HepG2 (cell line): ENCODE measurements at regions not wholly inside any gene's neighbourhood (a gene's known extent, or its start where the extent isn't known, plus 50 kb on each side); places are given as distances from the start of the nearest gene placed in this dataset.

ENCODE experiments used
- ATAC-seq: fragments of 200-7000 bp; cut with Tn5 transposase; 3 replicates; pipeline ENCODE4 v1.9.1; 2020; ENCODE audit warnings: mild to moderate bottlenecking, moderate library complexity
- BruUV-seq: library from RNA; stranded (reverse); fragments of 400-500 nt; replicated peaks from 2 replicates; lab custom pipeline; 2021; lab: Mats Ljungman, UMichigan
- CTCF ChIA-PET: fragments of 300-600 bp; formaldehyde crosslinking; extraction: SDS; loops from one replicate; lab custom pipeline; 2021; ENCODE audit warnings: low total read pairs, inconsistent platforms, low intra/inter-chr PET ratio; lab: Yijun Ruan, JAX
- POLR2A ChIA-PET: fragments of 350-600 bp; sonication (Branson Sonifier 250); formaldehyde crosslinking; loops from one replicate; lab custom pipeline; 2020; ENCODE audit warnings: antibody characterized with exemption, inconsistent platforms; lab: Yijun Ruan, JAX
- DNase-seq: peaks from one replicate; pipeline ENCODE4 v3.0.0-alpha.2; 2015; ENCODE audit warnings: low spot score
- FAIRE-seq: peaks from 3 replicates; lab custom pipeline; 2011; peaks lifted over from hg19 to GRCh38; lab: Jason Lieb, UNC
- H2AFZ ChIP-seq: one replicate; pipeline ENCODE4 v1.6.1; 2011; ENCODE audit warnings: low read length, inconsistent platforms
- H3K27ac ChIP-seq: fragments of 300-600 bp; 3 replicates; pipeline ENCODE4 v1.8.0; 2011; ENCODE audit warnings: mixed run types, mild to moderate bottlenecking, mixed read lengths, low read length, inconsistent platforms; ENCODE audit not compliant: insufficient read depth; ENCODE audit errors: extremely low read length
- H3K27me3 ChIP-seq, 2 experiments: fragments of 200-600 bp in 1 of 2; 2 replicates in 1 of 2; 3 replicates in 1 of 2; pipeline versions ENCODE4 v1.6.0 to v1.8.0; 2011; ENCODE audit warnings: low read length in 2 of 2, mild to moderate bottlenecking in 2 of 2, moderate library complexity in 2 of 2, inconsistent platforms in 1 of 2; ENCODE audit not compliant: insufficient read depth in 2 of 2, control insufficient read depth in 1 of 2
- H3K36me3 ChIP-seq, 2 experiments: fragments of 200-600 bp in 1 of 2; replicated peaks in 1 of 2; 2 replicates in 1 of 2; 3 replicates in 1 of 2; pipeline versions ENCODE4 v1.5.1 to v1.8.0; 2011; ENCODE audit warnings: low read length in 2 of 2, inconsistent platforms in 1 of 2; ENCODE audit not compliant: insufficient read depth in 2 of 2, control insufficient read depth in 1 of 2
- H3K4me1 ChIP-seq: 2 replicates; pipeline ENCODE4 v1.5.1; 2012; ENCODE audit warnings: low read length, inconsistent platforms; ENCODE audit not compliant: insufficient read depth
- H3K4me2 ChIP-seq: 2 replicates; pipeline ENCODE4 v1.6.0; 2011; ENCODE audit warnings: low read depth, low read length, inconsistent platforms
- H3K4me3 ChIP-seq, 3 experiments: fragments of 200-600 bp in 1 of 3; sonication (generic), shearing (Covaris generic) in 1 of 3; replicated peaks in 1 of 3; 2 replicates each; pipeline ENCODE4 v1.5.1; 2011 to 2016; ENCODE audit warnings: low read length in 3 of 3, inconsistent platforms in 2 of 3, low read depth in 2 of 3, mild to moderate bottlenecking in 2 of 3, control low read depth in 1 of 3, mixed read lengths in 1 of 3; ENCODE audit not compliant: insufficient read depth in 1 of 3
- H3K79me2 ChIP-seq: one replicate; pipeline ENCODE4 v1.6.1; 2011; ENCODE audit warnings: low read length, inconsistent platforms; ENCODE audit not compliant: insufficient read depth
- H3K9ac ChIP-seq: 2 replicates; pipeline ENCODE4 v1.6.0; 2011; ENCODE audit warnings: mild to moderate bottlenecking, low read depth, low read length, inconsistent platforms; ENCODE audit not compliant: insufficient read depth
- H3K9me3 ChIP-seq: 2 replicates; pipeline ENCODE4 v1.5.1; 2012; ENCODE audit warnings: mild to moderate bottlenecking, low read length
- H4K20me1 ChIP-seq: 2 replicates; pipeline ENCODE4 v1.6.0; 2011; ENCODE audit warnings: inconsistent platforms, mild to moderate bottlenecking, low read length, moderate library complexity; ENCODE audit not compliant: insufficient read depth
- ARID4A ChIP-seq: sonication (generic); formaldehyde crosslinking; IDR thresholded peaks from 2 replicates; pipeline ENCODE4 v1.5.0; 2020; ENCODE audit warnings: mild to moderate bottlenecking, missing genetic modification reagents, borderline replicate concordance
- CENPT ChIP-seq: sonication (generic); formaldehyde crosslinking; IDR thresholded peaks from 2 replicates; pipeline ENCODE4 v1.8.0; 2022; ENCODE audit warnings: low read depth, mild to moderate bottlenecking, moderate library complexity, missing genetic modification reagents
- DDIT3 ChIP-seq: sonication (generic); formaldehyde crosslinking; IDR thresholded peaks from 2 replicates; pipeline ENCODE4 v1.4.0; 2020; ENCODE audit warnings: mild to moderate bottlenecking, missing genetic modification reagents
- KMT2A ChIP-seq: sonication (generic); formaldehyde crosslinking; IDR thresholded peaks from 2 replicates; pipeline ENCODE4 v1.4.0; 2020; ENCODE audit warnings: missing genetic modification reagents
- PHF20 ChIP-seq: sonication (generic); formaldehyde crosslinking; IDR thresholded peaks from 2 replicates; pipeline ENCODE4 v1.5.0; 2020; ENCODE audit warnings: mild to moderate bottlenecking, missing genetic modification reagents
- RFX5 ChIP-seq: IDR thresholded peaks from 2 replicates; pipeline ENCODE4 v1.6.1; 2011; ENCODE audit warnings: low read depth, low read length, improper control_type of control experiment
- RNF2 ChIP-seq: fragments of 450-650 bp; conservative IDR thresholded peaks from 2 replicates; pipeline ENCODE4 v1.6.1; 2016; ENCODE audit warnings: low read depth
- SP5 ChIP-seq: IDR thresholded peaks from 2 replicates; pipeline ENCODE4 v1.6.1; 2016; ENCODE audit warnings: low read depth, borderline replicate concordance
- TAF1 ChIP-seq: sonication (generic); formaldehyde crosslinking; IDR thresholded peaks from 2 replicates; pipeline ENCODE4 v1.4.0; 2020; ENCODE audit warnings: missing genetic modification reagents
- TMF1 ChIP-seq: sonication (generic); formaldehyde crosslinking; IDR thresholded peaks from 2 replicates; pipeline ENCODE4 v1.8.1; 2022; ENCODE audit warnings: low read depth, missing genetic modification reagents
- ZBTB1 ChIP-seq: sonication (generic); formaldehyde crosslinking; IDR thresholded peaks from 2 replicates; pipeline ENCODE4 v1.4.0; 2020; ENCODE audit warnings: missing genetic modification reagents, borderline replicate concordance
- ZFP37 ChIP-seq: sonication (generic); formaldehyde crosslinking; IDR thresholded peaks from 2 replicates; pipeline ENCODE4 v1.4.0; 2020; ENCODE audit warnings: missing genetic modification reagents, borderline replicate concordance
- ZNF121 ChIP-seq: sonication (generic); formaldehyde crosslinking; IDR thresholded peaks from 2 replicates; pipeline ENCODE4 v1.5.0; 2020; ENCODE audit warnings: mild to moderate bottlenecking, missing genetic modification reagents
- ZNF225 ChIP-seq: sonication (generic); formaldehyde crosslinking; IDR thresholded peaks from 2 replicates; pipeline ENCODE4 v1.4.0; 2020; ENCODE audit warnings: mild to moderate bottlenecking, missing genetic modification reagents
- ZNF460 ChIP-seq: sonication (generic); formaldehyde crosslinking; IDR thresholded peaks from 2 replicates; pipeline ENCODE4 v1.5.1; 2020; ENCODE audit warnings: missing genetic modification reagents, mild to moderate bottlenecking, borderline replicate concordance
- ZNF496 ChIP-seq: sonication (generic); formaldehyde crosslinking; IDR thresholded peaks from 2 replicates; pipeline ENCODE4 v1.8.1; 2023; ENCODE audit warnings: mild to moderate bottlenecking, moderate library complexity, missing genetic modification reagents; ENCODE audit not compliant: insufficient replicate concordance
- ZNF556 ChIP-seq: sonication (generic); formaldehyde crosslinking; IDR thresholded peaks from 2 replicates; pipeline ENCODE4 v1.4.0; 2020; ENCODE audit warnings: mild to moderate bottlenecking, missing genetic modification reagents, borderline replicate concordance
- ZNF678 ChIP-seq: sonication (generic); formaldehyde crosslinking; IDR thresholded peaks from 2 replicates; pipeline ENCODE4 v1.4.0; 2020; ENCODE audit warnings: mild to moderate bottlenecking, missing genetic modification reagents
- ZSCAN12 ChIP-seq: sonication (generic); formaldehyde crosslinking; IDR thresholded peaks from 2 replicates; pipeline ENCODE4 v1.9.0; 2021; ENCODE audit warnings: mild to moderate bottlenecking, missing genetic modification reagents
- WGBS: methylation state at CpG from one replicate; pipeline ENCODE4 v1.1.6; 2017; ENCODE audit warnings: low lambda C conversion rate; 5-methylcytosine and 5-hydroxymethylcytosine counted together
- in situ Hi-C: cut with HindIII; loops from 2 replicates; pipeline ENCODE4 v1.10.0; 2017; ENCODE audit warnings: low pct_unique_long_range_greater_than_20kb; ENCODE audit not compliant: extremely low pct_ligation_motif_present
- intact Hi-C: fragments of 100-400 bp; cut with micrococcal nuclease; formaldehyde crosslinking; loops from one replicate; pipeline ENCODE4 v1.10.0; 2022; ENCODE audit not compliant: unreplicated experiment

- H4K20me1 ChIP-seq = no peaks in the 10 kb centered on the region
- intact Hi-C loops (no loop called here), in situ Hi-C loops (no loop called here)
- H3K4me1 ChIP-seq = no peaks in the 10 kb centered on the region
- no peaks in the 10 kb centered on the region for H3K9me3 ChIP-seq
- WGBS = 72% methylated on average over 7 of the region's 7 CpGs
- no TSS peak for BruUV-seq
- DNase-seq (no peak), FAIRE-seq (no peak), ATAC-seq (no peak)
- H3K27me3 ChIP-seq = peaks cover 2 to 16% of the 10 kb centered on the region in 2 experiments; a peak in 2 of 5 replicates
- TF ChIP-seq CENPT (CRISPR knock-in tag) = no peak
- no peak for TF ChIP-seq TAF1 (CRISPR knock-in tag)
- TF ChIP-seq RNF2 = no peak
- TF ChIP-seq ZBTB1 (CRISPR knock-in tag) = no peak
- TF ChIP-seq TMF1 (CRISPR knock-in tag) = no peak
- no peak for TF ChIP-seq KMT2A (CRISPR knock-in tag)
- TF ChIP-seq ARID4A = no peak
- no peak for TF ChIP-seq ZNF496 (CRISPR knock-in tag)
- no peak for TF ChIP-seq RFX5
- TF ChIP-seq ZNF556 = no peak
- no peak for TF ChIP-seq ZNF225 (CRISPR knock-in tag)
- no peak for TF ChIP-seq DDIT3
- TF ChIP-seq ZNF460 (CRISPR knock-in tag) = no peak
- no peak for TF ChIP-seq ZNF678 (CRISPR knock-in tag)
- TF ChIP-seq ZFP37 (CRISPR knock-in tag) = no peak
- TF ChIP-seq SP5 (CRISPR knock-in tag) = no peak
- no peak for TF ChIP-seq ZSCAN12 (CRISPR knock-in tag)
- no peak for TF ChIP-seq ZNF121 (CRISPR knock-in tag)
- TF ChIP-seq PHF20 (CRISPR knock-in tag) = no peak
- ChIA-PET CTCF (no interaction called here), POLR2A (interaction anchor here (1.5 kb wide), 1 partner anchor 20 kb away, joined by 3 read pairs; no protein-coding TSS in a partner anchor)
- H3K36me3 ChIP-seq = no peaks in the 10 kb centered on the region
- no peak overlapping the region for H3K9ac ChIP-seq
- no peaks in the 10 kb centered on the region for H3K79me2 ChIP-seq
- no peak overlapping the region for H3K4me3 ChIP-seq
- no peak overlapping the region for H3K4me2 ChIP-seq
- no peak overlapping the region for H2AFZ ChIP-seq
- H3K27ac ChIP-seq = no peak overlapping the region
Observed at GRCh38 chr5:179484761-179485160, 65.6 kb upstream of the RUFY1 start.
